Stomach (tissue), 8 donors: ENCODE measurements at regions not wholly inside any gene's neighbourhood (a gene's known extent, or its start where the extent isn't known, plus 50 kb on each side); places are given as distances from the start of the nearest gene placed in this dataset.
A peak's percentile ranks its signal among the peaks of the same experiment; 100 is the strongest.

Experiments used
- DNase-seq, 2 donors: peaks; one replicate each; pipeline versions ENCODE4 v3.0.0 to v3.0.0-alpha.2; 2013 to 2019
- H3K27ac ChIP-seq, 5 donors: fragments of 200-600 bp in 4 of 5; sonication (generic) in 4 of 5; one replicate each; pipeline ENCODE4 v1.5.1; 2013 to 2019; ENCODE audit warnings: mild to moderate bottlenecking in 1 of 5, moderate library complexity in 1 of 5
- H3K27me3 ChIP-seq, 3 donors: fragments of 200-600 bp; sonication (generic); one replicate each; pipeline ENCODE4 v1.5.1; 2017 to 2019; ENCODE audit warnings: mixed run types in 1 of 3
- H3K36me3 ChIP-seq, 4 donors: fragments of 200-600 bp; sonication (generic); 1 replicate in 3 of 4; 2 replicates in 1 of 4; pipeline ENCODE4 v1.5.1; 2016 to 2019
- H3K4me1 ChIP-seq, 4 donors: fragments of 200-600 bp; sonication (generic); one replicate each; pipeline ENCODE4 v1.5.1; 2016 to 2019
- H3K4me3 ChIP-seq, 4 donors: fragments of 200-600 bp; sonication (generic) in 3 of 4; one replicate each; pipeline ENCODE4 v1.5.1; 2016 to 2019; ENCODE audit warnings: mild to moderate bottlenecking in 1 of 4
- H3K9me3 ChIP-seq, 4 donors: fragments of 200-600 bp; sonication (generic); one replicate each; pipeline ENCODE4 v1.5.1; 2016 to 2019
- CTCF ChIP-seq, 7 experiments: fragments of 450-650 bp in 4 of 7; fragments of 200-600 bp in 3 of 7; sonication (generic) in 3 of 7; IDR thresholded peaks; one replicate each; pipeline ENCODE4 v1.5.1; 2016 to 2019; ENCODE audit warnings: antibody characterized with exemption in 7 of 7, control low read depth in 2 of 7, mild to moderate bottlenecking in 1 of 7
- EP300 ChIP-seq: sonication (generic); formaldehyde crosslinking; IDR thresholded peaks from one replicate; pipeline ENCODE4 v1.6.1; 2017; ENCODE audit warnings: antibody characterized with exemption
- POLR2A ChIP-seq, 4 donors: fragments of 450-650 bp; IDR thresholded peaks; one replicate each; pipeline ENCODE4 v1.6.1; 2016; ENCODE audit warnings: antibody characterized with exemption in 4 of 4, control low read depth in 2 of 4, mild to moderate bottlenecking in 1 of 4, moderate library complexity in 1 of 4
- POLR2AphosphoS5 ChIP-seq, 3 donors: sonication (generic); formaldehyde crosslinking; IDR thresholded peaks; one replicate each; pipeline ENCODE4 v1.6.1; 2016; ENCODE audit warnings: antibody characterized with exemption in 3 of 3
- WGBS, 5 donors: extraction: QIAGEN DNeasy Blood & Tissue Kit in 3 of 5; methylation state at CpG; one replicate each; pipeline versions ENCODE4 v1.1.5 to v1.1.7; 2013 to 2018; 5-methylcytosine and 5-hydroxymethylcytosine counted together
- intact Hi-C: fragments of 100-400 bp; cut with DNase I; formaldehyde crosslinking; loops from one replicate; pipeline ENCODE4 v1.15.1; 2023; ENCODE audit warnings: low total_unique reads
- donor health status: healthy with polysubstance abuse.
- donor health status: Bipolar disorder and iron deficiency.
- donor health status: healthy.

- DNase-seq = no peak
- Histone ChIP-seq H3K27me3 (no peaks in the 10 kb centered on the region), H3K4me3 (no peak overlapping the region), H3K27ac (no peak overlapping the region), H3K36me3 (no peaks in the 10 kb centered on the region), H3K9me3 (no peaks in the 10 kb centered on the region), H3K4me1 (no peaks in the 10 kb centered on the region)
- WGBS, 5 donors = 57 to 72% (median 66%) methylated on average over 1 of the region's 1 CpG
- no peak for TF ChIP-seq EP300
- TF ChIP-seq CTCF (IDR thresholded peaks at IDR 0.05) = no peak
- no peak for TF ChIP-seq POLR2AphosphoS5 (IDR thresholded peaks at IDR 0.05)
- TF ChIP-seq POLR2A (IDR thresholded peaks at IDR 0.05) = no peak
- intact Hi-C loops = no loop called here
These were observed 66.6 kb upstream of the RND3 start for GRCh38 chr2:150554046-150554445.

GRCh38 chr2:150552041-150552820 is 64.8 kb upstream of the RND3 start:
- Histone ChIP-seq H3K36me3 (no peaks in the 10 kb centered on the region), H3K4me3 (no peak overlapping the region), H3K9me3 (no peaks in the 10 kb centered on the region), H3K4me1 (no peaks in the 10 kb centered on the region), H3K27me3 (no peaks in the 10 kb centered on the region), H3K27ac (no peak overlapping the region)
- TF ChIP-seq POLR2A (IDR thresholded peaks at IDR 0.05) = no peak
- no peak for TF ChIP-seq EP300
- no peak for TF ChIP-seq POLR2AphosphoS5 (IDR thresholded peaks at IDR 0.05)
- no peak for TF ChIP-seq CTCF (IDR thresholded peaks at IDR 0.05)
- no peak for DNase-seq
- intact Hi-C loops = no loop called here
- 84 to 89% (median 87%) methylated on average over 5 of the region's 5 CpGs for WGBS, 5 donors

- Histone ChIP-seq H3K4me3 (no peak overlapping the region), H3K4me1 (no peaks in the 10 kb centered on the region), H3K36me3 (no peaks in the 10 kb centered on the region), H3K27ac (no peak overlapping the region), H3K9me3 (no peaks in the 10 kb centered on the region), H3K27me3 (no peaks in the 10 kb centered on the region)
- DNase-seq = no peak
- intact Hi-C loops = no loop called here
- WGBS, 5 donors = 53 to 65% (median 58%) methylated on average over 2 of the region's 2 CpGs
- TF ChIP-seq EP300 = no peak
These were observed 61.9 kb upstream of the RND3 start for GRCh38 chr2:150549381-150549780.

- Histone ChIP-seq H3K4me3 (no peak overlapping the region), H3K36me3 (no peaks in the 10 kb centered on the region), H3K27me3 (no peaks in the 10 kb centered on the region), H3K9me3 (no peaks in the 10 kb centered on the region), H3K4me1 (no peaks in the 10 kb centered on the region), H3K27ac (no peak overlapping the region)
- intact Hi-C loops = no loop called here
- WGBS, 5 donors = 65 to 81% (median 73%) methylated on average over 2 of the region's 2 CpGs
- TF ChIP-seq CTCF (IDR thresholded peaks at IDR 0.05) (no peak), POLR2A (IDR thresholded peaks at IDR 0.05) (no peak), POLR2AphosphoS5 (IDR thresholded peaks at IDR 0.05) (no peak), EP300 (no peak)
- peak in 1 of 2 donors; percentile 19 for DNase-seq
These were observed 61.1 kb upstream of the RND3 start for GRCh38 chr2:150548527-150548926.

GRCh38 chr2:150545916-150546315 is 58.4 kb upstream of the RND3 start:
- H3K36me3 ChIP-seq = no peaks in the 10 kb centered on the region
- no peaks in the 10 kb centered on the region for H3K27me3 ChIP-seq
- no peak overlapping the region for H3K4me3 ChIP-seq
- intact Hi-C loops = no loop called here
- 52 to 67% (median 63%) methylated on average over 4 of the region's 4 CpGs for WGBS, 5 donors
- no peaks in the 10 kb centered on the region for H3K4me1 ChIP-seq
- TF ChIP-seq CTCF (IDR thresholded peaks at IDR 0.05) (no peak), POLR2AphosphoS5 (IDR thresholded peaks at IDR 0.05) (no peak), POLR2A (IDR thresholded peaks at IDR 0.05) (no peak), EP300 (no peak)
- H3K27ac ChIP-seq = no peak overlapping the region
- DNase-seq = no peak
- H3K9me3 ChIP-seq = no peaks in the 10 kb centered on the region
